K562 (cell line): ENCODE measurements at regions not wholly inside any gene's neighbourhood (a gene's known extent, or its start where the extent isn't known, plus 50 kb on each side); places are given as distances from the start of the nearest gene placed in this dataset.

Experiments
- ATAC-seq: fragments of 200-7000 bp; cut with Tn5 transposase; 3 replicates; pipeline ENCODE4 v1.9.1; 2020; ENCODE audit warnings: moderate library complexity
- BruUV-seq: library from RNA; stranded (reverse); fragments of 400-500 nt; replicated peaks from 2 replicates; lab custom pipeline; 2021; lab: Mats Ljungman, UMichigan
- CTCF ChIA-PET: fragments of 300-600 bp; formaldehyde crosslinking; extraction: SDS; loops from one replicate; lab custom pipeline; 2021; ENCODE audit warnings: low intra/inter-chr PET ratio; lab: Yijun Ruan, JAX
- POLR2A ChIA-PET: fragments of 300-600, 350-650 bp; sonication (Branson Sonifier 250); formaldehyde crosslinking; extraction: SDS; loops from one replicate; lab custom pipeline; 2021; ENCODE audit warnings: antibody characterized with exemption, inconsistent platforms; lab: Yijun Ruan, JAX
- DNase-seq, 4 experiments: peaks; one replicate each; pipeline versions ENCODE4 v3.0.0 to v3.0.0-alpha.2; 2011 to 2018; ENCODE audit warnings: low spot score in 3 of 4, mixed read lengths in 3 of 4; ENCODE audit errors: extremely low read depth in 1 of 4
- FAIRE-seq: peaks from 2 replicates; lab custom pipeline; 2011; peaks lifted over from hg19 to GRCh38; lab: Jason Lieb, UNC
- H2AFZ ChIP-seq: 2 replicates; pipeline ENCODE4 v1.6.0; 2011; ENCODE audit warnings: low read depth, low read length, control low read depth, inconsistent platforms
- H3K27ac ChIP-seq: fragments of 200-600 bp; 3 replicates; pipeline ENCODE4 v1.8.0; 2011; ENCODE audit warnings: low read depth, mild to moderate bottlenecking, control low read depth, inconsistent platforms, low read length, moderate library complexity, mixed read lengths; ENCODE audit errors: extremely low read depth
- H3K27me3 ChIP-seq, 2 experiments: fragments of 300-600 bp in 1 of 2; 2 replicates in 1 of 2; 3 replicates in 1 of 2; pipeline versions ENCODE4 v1.6.0 to v1.8.0; 2011; ENCODE audit warnings: inconsistent platforms in 2 of 2, low read length in 2 of 2, mild to moderate bottlenecking in 1 of 2, mixed read lengths in 1 of 2, moderate library complexity in 1 of 2; ENCODE audit not compliant: control insufficient read depth in 2 of 2, insufficient read depth in 2 of 2
- H3K36me3 ChIP-seq: fragments of 300-600 bp; 3 replicates; pipeline ENCODE4 v1.8.0; 2011; ENCODE audit warnings: mild to moderate bottlenecking, low read length, inconsistent platforms; ENCODE audit not compliant: control insufficient read depth, insufficient read depth
- H3K4me1 ChIP-seq, 2 experiments: fragments of 200-600 bp in 1 of 2; replicated peaks in 1 of 2; 2 replicates in 1 of 2; 3 replicates in 1 of 2; pipeline versions ENCODE4 v1.5.1 to v1.8.0; 2011; ENCODE audit warnings: inconsistent platforms in 2 of 2, low read length in 2 of 2, mild to moderate bottlenecking in 1 of 2, mixed read lengths in 1 of 2, moderate library complexity in 1 of 2; ENCODE audit not compliant: control insufficient read depth in 2 of 2, insufficient read depth in 2 of 2
- H3K4me2 ChIP-seq: 2 replicates; pipeline ENCODE4 v1.6.1; 2011; ENCODE audit warnings: low read length, control low read depth, inconsistent platforms, mixed read lengths; ENCODE audit not compliant: insufficient read depth
- H3K4me3 ChIP-seq: fragments of 200-600 bp; sonication (generic), shearing (Covaris generic); 2 replicates; pipeline ENCODE4 v1.5.1; 2016; ENCODE audit warnings: control low read depth, inconsistent platforms
- H3K79me2 ChIP-seq: fragments of 200-600 bp; 3 replicates; pipeline ENCODE4 v1.8.0; 2011; ENCODE audit warnings: low read length, inconsistent platforms; ENCODE audit not compliant: control insufficient read depth, insufficient read depth
- H3K9ac ChIP-seq, 2 experiments: 2 replicates each; pipeline versions ENCODE4 v1.6.0 to v1.6.1; 2011; ENCODE audit warnings: low read depth in 2 of 2, low read length in 2 of 2, control low read depth in 1 of 2, inconsistent platforms in 1 of 2, mild to moderate bottlenecking in 1 of 2, mixed read lengths in 1 of 2; ENCODE audit not compliant: insufficient read depth in 1 of 2
- H3K9me1 ChIP-seq: one replicate; pipeline ENCODE4 v1.6.0; 2011; ENCODE audit warnings: inconsistent platforms, mild to moderate bottlenecking, low read length, moderate library complexity; ENCODE audit not compliant: control insufficient read depth, insufficient read depth
- H3K9me3 ChIP-seq: replicated peaks from 2 replicates; pipeline ENCODE4 v1.5.1; 2011; ENCODE audit warnings: low read depth, low read length, inconsistent platforms; ENCODE audit not compliant: control insufficient read depth, insufficient read depth
- H4K20me1 ChIP-seq: replicated peaks from 2 replicates; pipeline ENCODE4 v1.6.1; 2011; ENCODE audit warnings: low read length, inconsistent platforms, mixed read lengths; ENCODE audit not compliant: control insufficient read depth, insufficient read depth
- CEBPB ChIP-seq: fragments of 450-650 bp; IDR thresholded peaks from 2 replicates; pipeline ENCODE4 v1.6.1; 2016; ENCODE audit warnings: missing genetic modification characterization, missing compliant biosample characterization
- CTBP1 ChIP-seq: fragments of 450-650 bp; IDR thresholded peaks from 2 replicates; pipeline ENCODE4 v1.6.1; 2016; ENCODE audit warnings: borderline replicate concordance
- HDAC2 ChIP-seq: fragments of 450-650 bp; IDR thresholded peaks from 2 replicates; pipeline ENCODE4 v1.6.1; 2016; ENCODE audit warnings: mild to moderate bottlenecking
- SIN3A ChIP-seq, 2 experiments: fragments of 150-350 bp in 1 of 2; IDR thresholded peaks; 2 replicates each; pipeline ENCODE4 v1.6.1; 2011 to 2016; ENCODE audit warnings: borderline replicate concordance in 2 of 2, low read depth in 2 of 2, low read length in 2 of 2, mild to moderate bottlenecking in 2 of 2, moderate library complexity in 2 of 2; ENCODE audit not compliant: control insufficient read depth in 1 of 2
- SIN3B ChIP-seq: fragments of 450-650 bp; IDR thresholded peaks from 2 replicates; pipeline ENCODE4 v1.6.1; 2017; ENCODE audit warnings: low read depth, mild to moderate bottlenecking, moderate library complexity
- SMARCA5 ChIP-seq: fragments of 450-650 bp; IDR thresholded peaks from 2 replicates; pipeline ENCODE4 v1.6.1; 2016
- TCF7L2 ChIP-seq: fragments of 150-350 bp; IDR thresholded peaks from 2 replicates; pipeline ENCODE4 v1.6.1; 2016; ENCODE audit warnings: low read depth, mild to moderate bottlenecking, low read length, moderate library complexity
- U2AF2 ChIP-seq: fragments of 200-400 bp; formaldehyde crosslinking; optimal IDR thresholded peaks from 2 replicates; pipeline ENCODE3; 2017; ENCODE audit warnings: low read depth, mild to moderate bottlenecking, low read length
- WGBS: fragments of 100-300 bp; shearing (Covaris generic); methylation state at CpG from one replicate; pipeline ENCODE4 v1.1.6; 2016; ENCODE audit warnings: low coverage, mixed read lengths; ENCODE audit not compliant: insufficient coverage; ENCODE audit errors: missing lambda C conversion rate; 5-methylcytosine and 5-hydroxymethylcytosine counted together
- in situ Hi-C: fragments of 300-500 bp; cut with MboI; formaldehyde crosslinking; loops from 4 replicates; pipeline ENCODE4 v1.15.0; 2018; ENCODE audit warnings: inconsistent platforms, mixed read lengths
- intact Hi-C: fragments of 100-400 bp; cut with micrococcal nuclease; formaldehyde crosslinking; loops from 2 replicates; pipeline ENCODE4 v1.14.2; 2022
- TF ChIP-seq, protein P1 (sequence below), 2 experiments: fragments of 450-650 bp in 1 of 2; IDR thresholded peaks; 2 replicates each; pipeline ENCODE4 v1.6.1; 2011 to 2017; ENCODE audit warnings: low read depth in 2 of 2, antibody characterized with exemption in 1 of 2, borderline replicate concordance in 1 of 2, low read length in 1 of 2, mild to moderate bottlenecking in 1 of 2, mixed read lengths in 1 of 2; ENCODE audit not compliant: control insufficient read depth in 1 of 2

DNA sequence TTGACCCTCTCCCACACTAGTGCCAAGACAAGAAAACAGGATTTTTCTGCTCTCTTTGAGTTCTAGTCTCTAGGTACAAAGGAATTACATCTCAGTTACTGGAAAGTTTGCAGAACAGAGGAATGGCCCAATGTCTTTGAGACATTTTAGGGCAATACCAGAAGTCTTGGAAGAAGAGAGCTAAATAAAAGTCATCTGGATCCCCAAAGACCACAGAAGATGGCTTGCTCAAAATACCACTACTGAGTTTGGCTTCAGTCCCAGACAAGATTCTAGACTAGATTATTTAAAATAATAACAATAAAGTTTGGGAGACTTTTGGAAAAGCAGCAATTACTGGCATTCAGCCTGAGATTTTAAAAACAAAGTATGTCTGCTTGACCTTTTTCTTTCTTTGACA, 61.9 kb upstream of the HK2 start (continued):
- TF ChIP-seq SIN3B (no peak), HDAC2 (no peak), TCF7L2 (no peak), SIN3A (IDR thresholded peaks at IDR 0.05; ENCODE audit: borderline replicate concordance in 2 of 2, control insufficient read depth in 1 of 2, low read depth in 2 of 2, low read length in 2 of 2) (no peak), CEBPB (no peak)
- TF ChIP-seq, protein P1, sequence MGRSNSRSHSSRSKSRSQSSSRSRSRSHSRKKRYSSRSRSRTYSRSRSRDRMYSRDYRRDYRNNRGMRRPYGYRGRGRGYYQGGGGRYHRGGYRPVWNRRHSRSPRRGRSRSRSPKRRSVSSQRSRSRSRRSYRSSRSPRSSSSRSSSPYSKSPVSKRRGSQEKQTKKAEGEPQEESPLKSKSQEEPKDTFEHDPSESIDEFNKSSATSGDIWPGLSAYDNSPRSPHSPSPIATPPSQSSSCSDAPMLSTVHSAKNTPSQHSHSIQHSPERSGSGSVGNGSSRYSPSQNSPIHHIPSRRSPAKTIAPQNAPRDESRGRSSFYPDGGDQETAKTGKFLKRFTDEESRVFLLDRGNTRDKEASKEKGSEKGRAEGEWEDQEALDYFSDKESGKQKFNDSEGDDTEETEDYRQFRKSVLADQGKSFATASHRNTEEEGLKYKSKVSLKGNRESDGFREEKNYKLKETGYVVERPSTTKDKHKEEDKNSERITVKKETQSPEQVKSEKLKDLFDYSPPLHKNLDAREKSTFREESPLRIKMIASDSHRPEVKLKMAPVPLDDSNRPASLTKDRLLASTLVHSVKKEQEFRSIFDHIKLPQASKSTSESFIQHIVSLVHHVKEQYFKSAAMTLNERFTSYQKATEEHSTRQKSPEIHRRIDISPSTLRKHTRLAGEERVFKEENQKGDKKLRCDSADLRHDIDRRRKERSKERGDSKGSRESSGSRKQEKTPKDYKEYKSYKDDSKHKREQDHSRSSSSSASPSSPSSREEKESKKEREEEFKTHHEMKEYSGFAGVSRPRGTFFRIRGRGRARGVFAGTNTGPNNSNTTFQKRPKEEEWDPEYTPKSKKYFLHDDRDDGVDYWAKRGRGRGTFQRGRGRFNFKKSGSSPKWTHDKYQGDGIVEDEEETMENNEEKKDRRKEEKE (IDR thresholded peaks at IDR 0.05; ENCODE audit: borderline replicate concordance in 1 of 2, control insufficient read depth in 1 of 2, low read depth in 2 of 2, low read length in 1 of 2) = no peak

DNA sequence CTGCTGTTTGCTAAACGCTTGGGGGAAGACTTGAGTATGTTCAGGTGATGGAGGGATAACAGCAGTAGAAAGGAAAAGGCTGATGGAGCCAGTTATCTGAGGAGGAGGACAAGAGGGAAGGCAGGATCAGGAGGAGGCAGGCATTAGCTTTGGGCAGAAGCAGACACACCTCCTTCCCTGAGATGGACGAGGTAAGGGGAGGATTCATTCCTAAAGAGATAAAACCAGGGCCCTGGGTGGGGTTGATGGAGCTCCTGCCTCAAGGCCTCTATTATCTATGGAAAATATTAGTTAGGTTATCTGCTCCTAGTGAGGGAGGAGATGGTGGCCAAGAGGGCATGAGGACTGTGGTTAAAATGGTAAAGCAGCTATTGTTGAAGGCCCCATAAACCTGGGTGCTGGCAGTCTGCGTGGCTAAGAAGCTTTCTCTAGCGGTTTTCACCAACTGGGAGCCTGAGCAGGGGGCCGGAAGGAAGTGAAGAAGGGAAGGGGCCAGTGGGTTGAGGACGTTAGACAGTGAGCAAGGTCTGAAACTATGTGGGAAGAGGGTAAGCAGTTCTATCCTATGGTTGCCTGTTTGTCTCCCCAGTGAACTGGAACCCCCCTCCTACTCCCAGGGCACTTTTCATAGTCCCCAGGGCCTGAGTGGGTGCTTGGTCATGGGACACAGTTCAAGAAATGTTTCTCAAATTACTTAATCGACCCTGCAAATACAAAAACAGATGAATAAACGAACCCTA, 56.6 kb upstream of the HK2 start:
- TF ChIP-seq CTBP1 (no peak), U2AF2 (no peak), SMARCA5 (no peak)
- TF ChIP-seq, all 486 proteins: peak for 0
- 2% methylated on average over 7 of the region's 8 CpGs for WGBS
- H3K27me3 ChIP-seq = peaks cover 11 to 14% of the 10 kb centered on the region in 2 experiments
- H2AFZ ChIP-seq = no peak overlapping the region
- DNase-seq = no peak
- no peaks in the 10 kb centered on the region for H3K4me1 ChIP-seq
- H3K79me2 ChIP-seq = no peaks in the 10 kb centered on the region
- H3K36me3 ChIP-seq = no peaks in the 10 kb centered on the region
- H3K9ac ChIP-seq = no peak overlapping the region
- ChIA-PET CTCF (no interaction called here), POLR2A (no interaction called here)
- no peaks in the 10 kb centered on the region for H4K20me1 ChIP-seq
- H3K4me3 ChIP-seq = no peak overlapping the region
- in situ Hi-C loops (no loop called here), intact Hi-C loops (no loop called here)
- H3K4me2 ChIP-seq = no peak overlapping the region
- no peaks in the 10 kb centered on the region for H3K9me1 ChIP-seq
- FAIRE-seq = no peak
- no peaks in the 10 kb centered on the region for H3K9me3 ChIP-seq
- BruUV-seq = no TSS peak
- ATAC-seq = no peak
- no peak overlapping the region for H3K27ac ChIP-seq
